GM12878 (cell line): ENCODE measurements at regions not wholly inside any gene's neighbourhood (a gene's known extent, or its start where the extent isn't known, plus 50 kb on each side); places are given as distances from the start of the nearest gene placed in this dataset.

Source experiments
- CBX5 ChIP-seq: sonication (generic); IDR thresholded peaks from 2 replicates; pipeline ENCODE4 v1.6.1; 2016; ENCODE audit warnings: low read depth, moderate library complexity, mild to moderate bottlenecking, inconsistent platforms
- E2F8 ChIP-seq: fragments of 450-650 bp; IDR thresholded peaks from 2 replicates; pipeline ENCODE4 v1.6.1; 2018; ENCODE audit warnings: mild to moderate bottlenecking, low read depth, moderate library complexity; ENCODE audit not compliant: partially characterized antibody
- ESRRA ChIP-seq: IDR thresholded peaks from 2 replicates; pipeline ENCODE4 v1.6.1; 2012; ENCODE audit warnings: mild to moderate bottlenecking, low read length, improper control_type of control experiment
- IKZF2 ChIP-seq, 2 experiments: fragments of 450-650 bp; IDR thresholded peaks; 2 replicates each; pipeline ENCODE4 v1.6.1; 2017; ENCODE audit warnings: mild to moderate bottlenecking in 2 of 2, moderate library complexity in 2 of 2
- MEF2A ChIP-seq: IDR thresholded peaks from 2 replicates; pipeline ENCODE4 v1.6.1; 2011; ENCODE audit warnings: low read depth, mild to moderate bottlenecking, low read length, moderate library complexity; ENCODE audit not compliant: insufficient read depth
- MEF2B ChIP-seq: fragments of 450-650 bp; IDR thresholded peaks from 2 replicates; pipeline ENCODE4 v1.6.1; 2018; ENCODE audit warnings: mild to moderate bottlenecking, moderate library complexity; ENCODE audit not compliant: partially characterized antibody, poor library complexity, severe bottlenecking
- POLR2AphosphoS5 ChIP-seq: IDR thresholded peaks from 2 replicates; pipeline ENCODE4 v1.6.1; 2011; ENCODE audit warnings: mild to moderate bottlenecking, low read length, inconsistent platforms
- RAD51 ChIP-seq: fragments of 450-650 bp; IDR thresholded peaks from 2 replicates; pipeline ENCODE4 v1.6.1; 2016; ENCODE audit warnings: moderate library complexity, mild to moderate bottlenecking, inconsistent platforms
- RCOR1 ChIP-seq: conservative IDR thresholded peaks from 2 replicates; pipeline ENCODE4 v1.6.1; 2012; ENCODE audit warnings: low read depth, low read length, improper control_type of control experiment
- RELA ChIP-seq: fragments of 450-650 bp; IDR thresholded peaks from 2 replicates; pipeline ENCODE4 v1.8.0; 2014; ENCODE audit warnings: borderline replicate concordance; ENCODE audit not compliant: partially characterized antibody
- SKIL ChIP-seq: fragments of 450-650 bp; IDR thresholded peaks from 2 replicates; pipeline ENCODE4 v1.6.1; 2017; ENCODE audit warnings: mild to moderate bottlenecking, low read depth, inconsistent platforms; ENCODE audit not compliant: poor library complexity, severe bottlenecking
- SMAD1 ChIP-seq: fragments of 450-650 bp; IDR thresholded peaks from 2 replicates; pipeline ENCODE4 v1.6.1; 2018; ENCODE audit warnings: mild to moderate bottlenecking, low read depth; ENCODE audit not compliant: partially characterized antibody
- SMC3 ChIP-seq: IDR thresholded peaks from 2 replicates; pipeline ENCODE4 v1.6.1; 2011; ENCODE audit warnings: low read length, improper control_type of control experiment, borderline replicate concordance
- ZNF24 ChIP-seq: fragments of 450-650 bp; IDR thresholded peaks from 2 replicates; pipeline ENCODE4 v1.6.1; 2017; ENCODE audit warnings: antibody characterized with exemption, mild to moderate bottlenecking
- ZNF384 ChIP-seq: IDR thresholded peaks from 2 replicates; pipeline ENCODE4 v1.6.1; 2012; ENCODE audit warnings: low read depth, mild to moderate bottlenecking, low read length, improper control_type of control experiment, borderline replicate concordance
- TF ChIP-seq, protein P1 (sequence below): IDR thresholded peaks from 2 replicates; pipeline ENCODE4 v1.6.1; 2012; ENCODE audit warnings: mild to moderate bottlenecking, low read depth, low read length
- TF ChIP-seq, protein P2 (sequence below): fragments of 450-650 bp; formaldehyde crosslinking; IDR thresholded peaks from 2 replicates; pipeline ENCODE4 v1.5.0; 2022; ENCODE audit warnings: mild to moderate bottlenecking, missing genetic modification characterization

- TF ChIP-seq, protein P1, sequence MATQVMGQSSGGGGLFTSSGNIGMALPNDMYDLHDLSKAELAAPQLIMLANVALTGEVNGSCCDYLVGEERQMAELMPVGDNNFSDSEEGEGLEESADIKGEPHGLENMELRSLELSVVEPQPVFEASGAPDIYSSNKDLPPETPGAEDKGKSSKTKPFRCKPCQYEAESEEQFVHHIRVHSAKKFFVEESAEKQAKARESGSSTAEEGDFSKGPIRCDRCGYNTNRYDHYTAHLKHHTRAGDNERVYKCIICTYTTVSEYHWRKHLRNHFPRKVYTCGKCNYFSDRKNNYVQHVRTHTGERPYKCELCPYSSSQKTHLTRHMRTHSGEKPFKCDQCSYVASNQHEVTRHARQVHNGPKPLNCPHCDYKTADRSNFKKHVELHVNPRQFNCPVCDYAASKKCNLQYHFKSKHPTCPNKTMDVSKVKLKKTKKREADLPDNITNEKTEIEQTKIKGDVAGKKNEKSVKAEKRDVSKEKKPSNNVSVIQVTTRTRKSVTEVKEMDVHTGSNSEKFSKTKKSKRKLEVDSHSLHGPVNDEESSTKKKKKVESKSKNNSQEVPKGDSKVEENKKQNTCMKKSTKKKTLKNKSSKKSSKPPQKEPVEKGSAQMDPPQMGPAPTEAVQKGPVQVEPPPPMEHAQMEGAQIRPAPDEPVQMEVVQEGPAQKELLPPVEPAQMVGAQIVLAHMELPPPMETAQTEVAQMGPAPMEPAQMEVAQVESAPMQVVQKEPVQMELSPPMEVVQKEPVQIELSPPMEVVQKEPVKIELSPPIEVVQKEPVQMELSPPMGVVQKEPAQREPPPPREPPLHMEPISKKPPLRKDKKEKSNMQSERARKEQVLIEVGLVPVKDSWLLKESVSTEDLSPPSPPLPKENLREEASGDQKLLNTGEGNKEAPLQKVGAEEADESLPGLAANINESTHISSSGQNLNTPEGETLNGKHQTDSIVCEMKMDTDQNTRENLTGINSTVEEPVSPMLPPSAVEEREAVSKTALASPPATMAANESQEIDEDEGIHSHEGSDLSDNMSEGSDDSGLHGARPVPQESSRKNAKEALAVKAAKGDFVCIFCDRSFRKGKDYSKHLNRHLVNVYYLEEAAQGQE, result no peak
- peak; percentile 86 for TF ChIP-seq MEF2B
- 0 out of 2 replicates have a peak, but pooled peaks have one; percentile 8 for TF ChIP-seq ZNF24
- no peak; the same call in 1 of the 2 replicates for TF ChIP-seq SMC3
- TF ChIP-seq RELA, result peak; percentile 41
- TF ChIP-seq RAD51, result 0 out of 2 replicates have a peak, but pooled peaks have one; percentile 6
- TF ChIP-seq ESRRA, result peak; percentile 89; the same call in 1 of the 2 replicates
- peak; percentile 36; the same call in 1 of the 2 replicates for TF ChIP-seq CBX5
- peak; percentile 99 for TF ChIP-seq SKIL
- TF ChIP-seq E2F8, result no peak
- peak; percentile 92 to 96; a peak in 3 of 4 replicates for TF ChIP-seq IKZF2 (IDR thresholded peaks at IDR 0.05)
- peak; percentile 21; the same call in 1 of the 2 replicates for TF ChIP-seq MEF2A
- TF ChIP-seq, protein P2, sequence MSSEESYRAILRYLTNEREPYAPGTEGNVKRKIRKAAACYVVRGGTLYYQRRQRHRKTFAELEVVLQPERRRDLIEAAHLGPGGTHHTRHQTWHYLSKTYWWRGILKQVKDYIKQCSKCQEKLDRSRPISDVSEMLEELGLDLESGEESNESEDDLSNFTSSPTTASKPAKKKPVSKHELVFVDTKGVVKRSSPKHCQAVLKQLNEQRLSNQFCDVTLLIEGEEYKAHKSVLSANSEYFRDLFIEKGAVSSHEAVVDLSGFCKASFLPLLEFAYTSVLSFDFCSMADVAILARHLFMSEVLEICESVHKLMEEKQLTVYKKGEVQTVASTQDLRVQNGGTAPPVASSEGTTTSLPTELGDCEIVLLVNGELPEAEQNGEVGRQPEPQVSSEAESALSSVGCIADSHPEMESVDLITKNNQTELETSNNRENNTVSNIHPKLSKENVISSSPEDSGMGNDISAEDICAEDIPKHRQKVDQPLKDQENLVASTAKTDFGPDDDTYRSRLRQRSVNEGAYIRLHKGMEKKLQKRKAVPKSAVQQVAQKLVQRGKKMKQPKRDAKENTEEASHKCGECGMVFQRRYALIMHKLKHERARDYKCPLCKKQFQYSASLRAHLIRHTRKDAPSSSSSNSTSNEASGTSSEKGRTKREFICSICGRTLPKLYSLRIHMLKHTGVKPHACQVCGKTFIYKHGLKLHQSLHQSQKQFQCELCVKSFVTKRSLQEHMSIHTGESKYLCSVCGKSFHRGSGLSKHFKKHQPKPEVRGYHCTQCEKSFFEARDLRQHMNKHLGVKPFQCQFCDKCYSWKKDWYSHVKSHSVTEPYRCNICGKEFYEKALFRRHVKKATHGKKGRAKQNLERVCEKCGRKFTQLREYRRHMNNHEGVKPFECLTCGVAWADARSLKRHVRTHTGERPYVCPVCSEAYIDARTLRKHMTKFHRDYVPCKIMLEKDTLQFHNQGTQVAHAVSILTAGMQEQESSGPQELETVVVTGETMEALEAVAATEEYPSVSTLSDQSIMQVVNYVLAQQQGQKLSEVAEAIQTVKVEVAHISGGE (CRISPR knock-in tag), result no peak
- peak; percentile 72 for TF ChIP-seq SMAD1
- TF ChIP-seq POLR2AphosphoS5, result peak; percentile 64; the same call in 1 of the 2 replicates
- peak; percentile 80; the same call in 1 of the 2 replicates for TF ChIP-seq RCOR1
- no peak for TF ChIP-seq ZNF384
Observed at GRCh38 chr17:72422505-72423285, 301.9 kb downstream of the SOX9 start (continued).
